Naive thymus-derived CD4-positive, alpha-beta T cell (primary cell): ENCODE measurements at regions not wholly inside any gene's neighbourhood (a gene's known extent, or its start where the extent isn't known, plus 50 kb on each side); places are given as distances from the start of the nearest gene placed in this dataset.
"Not testable (repeated sequence)": the region's sequence is repeated elsewhere in the genome, so short reads cannot be mapped to it uniquely, and the experiment has no call there.

ENCODE experiments used
- ATAC-seq: fragments of 150-1000 bp; cut with Tn5 transposase; 2 replicates; pipeline ENCODE4 v1.10.0; 2021; ENCODE audit warnings: mild to moderate bottlenecking, moderate library complexity
- CTCF ChIA-PET: fragments of 350-600 bp; sonication (Branson Sonifier 250); formaldehyde crosslinking; loops from one replicate; lab custom pipeline; 2021; ENCODE audit warnings: antibody characterized with exemption; lab: Charles Lee
- POLR2A ChIA-PET: fragments of 350-600 bp; sonication (Branson Sonifier 250); formaldehyde crosslinking; loops from one replicate; lab custom pipeline; 2021; ENCODE audit warnings: antibody characterized with exemption, inconsistent platforms; lab: Charles Lee
- DNase-seq, 9 donors: peaks; one replicate each; pipeline versions ENCODE4 v3.0.0 to v3.0.0-alpha.2; 2020 to 2022; ENCODE audit warnings: mixed read lengths in 1 of 9
- H3K27ac ChIP-seq: one replicate; pipeline ENCODE4 v1.7.0; 2013; ENCODE audit warnings: mild to moderate bottlenecking, low read depth, low read length, moderate library complexity
- H3K27me3 ChIP-seq, 2 donors: one replicate each; pipeline ENCODE4 v1.7.0; 2013; ENCODE audit warnings: low read length in 2 of 2, mild to moderate bottlenecking in 2 of 2, moderate library complexity in 2 of 2; ENCODE audit not compliant: control insufficient read depth in 2 of 2, insufficient read depth in 2 of 2
- H3K36me3 ChIP-seq, 3 experiments: 1 replicate in 2 of 3; 2 replicates in 1 of 3; pipeline ENCODE4 v1.7.0; 2013; ENCODE audit warnings: low read length in 3 of 3, mild to moderate bottlenecking in 3 of 3, moderate library complexity in 1 of 3; ENCODE audit not compliant: insufficient read depth in 3 of 3, control insufficient read depth in 2 of 3
- H3K4me1 ChIP-seq, 2 donors: one replicate each; pipeline ENCODE4 v1.7.0; 2013; ENCODE audit warnings: low read length in 2 of 2, mild to moderate bottlenecking in 2 of 2, moderate library complexity in 1 of 2; ENCODE audit not compliant: control insufficient read depth in 2 of 2, insufficient read depth in 2 of 2
- H3K4me3 ChIP-seq: 2 replicates; pipeline ENCODE4 v1.7.0; 2013; ENCODE audit warnings: mild to moderate bottlenecking, low read length
- H3K9me3 ChIP-seq, 3 experiments: 1 replicate in 2 of 3; 2 replicates in 1 of 3; pipeline ENCODE4 v1.7.0; 2013; ENCODE audit warnings: low read length in 3 of 3; ENCODE audit not compliant: control insufficient read depth in 2 of 3
- H3K27ac Mint-ChIP-seq, 9 donors: one replicate each; pipeline ENCODE4 v1.8.0; 2020 to 2022; ENCODE audit warnings: mixed read lengths in 9 of 9, mild to moderate bottlenecking in 8 of 9, moderate library complexity in 5 of 9, inconsistent platforms in 2 of 9
- H3K27me3 Mint-ChIP-seq, 5 donors: one replicate each; pipeline ENCODE4 v1.8.0; 2021 to 2022; ENCODE audit warnings: mixed read lengths in 5 of 5, mild to moderate bottlenecking in 1 of 5
- H3K36me3 Mint-ChIP-seq, 5 donors: one replicate each; pipeline ENCODE4 v1.8.0; 2020 to 2022; ENCODE audit warnings: mixed read lengths in 5 of 5, mild to moderate bottlenecking in 3 of 5, inconsistent platforms in 1 of 5
- H3K4me1 Mint-ChIP-seq, 7 donors: one replicate each; pipeline ENCODE4 v1.8.0; 2020 to 2022; ENCODE audit warnings: mixed read lengths in 7 of 7, mild to moderate bottlenecking in 3 of 7, inconsistent platforms in 1 of 7
- H3K4me3 Mint-ChIP-seq, 10 donors: one replicate each; pipeline ENCODE4 v1.8.0; 2020 to 2022; ENCODE audit warnings: mild to moderate bottlenecking in 10 of 10, mixed read lengths in 10 of 10, moderate library complexity in 6 of 10, inconsistent platforms in 2 of 10
- H3K9me3 Mint-ChIP-seq, 11 donors: one replicate each; pipeline ENCODE4 v1.8.0; 2020 to 2022; ENCODE audit warnings: mixed read lengths in 11 of 11, mild to moderate bottlenecking in 4 of 11, inconsistent platforms in 1 of 11, moderate library complexity in 1 of 11
- intact Hi-C, 2 donors: fragments of 100-400 bp; cut with micrococcal nuclease; formaldehyde crosslinking; loops; one replicate each; pipeline ENCODE4 v1.15.1; 2023

DNA sequence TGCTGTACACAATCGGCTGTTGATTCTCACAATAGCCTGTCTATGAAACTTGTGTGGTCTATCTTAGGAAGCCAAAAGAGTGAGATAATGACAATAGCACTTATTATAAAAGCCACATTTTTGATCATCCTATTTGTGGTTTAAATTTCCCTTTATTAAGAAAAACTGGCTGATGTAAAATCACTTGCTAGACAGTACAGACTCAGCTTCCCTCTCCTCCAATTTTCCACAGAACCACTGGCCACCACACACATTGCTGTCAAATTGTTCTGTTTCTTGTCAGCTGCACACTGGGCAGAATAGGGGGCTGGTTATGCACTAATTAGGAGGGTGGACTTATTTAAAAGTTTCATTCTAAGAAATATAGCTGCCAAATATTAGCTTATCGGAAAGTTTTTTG, 425.9 kb downstream of the EPHA3 start:
- H3K4me3 Mint-ChIP-seq: no peak overlapping the region
- H3K27me3 Mint-ChIP-seq: no peaks in the 10 kb centered on the region
- POLR2A ChIA-PET: no interaction called here
- peaks cover 0 to 21% (median 5%) of the 10 kb centered on the region in 11 donors for H3K9me3 Mint-ChIP-seq
- H3K36me3 ChIP-seq: no peaks in the 10 kb centered on the region
- no peaks in the 10 kb centered on the region for H3K27me3 ChIP-seq
- ATAC-seq: no peak
- H3K4me1 ChIP-seq: no peaks in the 10 kb centered on the region
- no peaks in the 10 kb centered on the region for H3K36me3 Mint-ChIP-seq
- no peak overlapping the region for H3K4me3 ChIP-seq
- CTCF ChIA-PET: no interaction called here
- no peaks in the 10 kb centered on the region for H3K9me3 ChIP-seq
- H3K4me1 Mint-ChIP-seq: no peaks in the 10 kb centered on the region
- intact Hi-C loops: no loop called here
- H3K27ac Mint-ChIP-seq: no peak overlapping the region
- no peak overlapping the region for H3K27ac ChIP-seq
- DNase-seq: no peak

GRCh38 chr3:89554587-89554986, 447.2 kb downstream of the EPHA3 start:
- H3K27ac ChIP-seq, CTCF ChIA-PET: not testable (repeated sequence)

GRCh38 chr3:89558711-89559110, 451.3 kb downstream of the EPHA3 start:
- ChIA-PET CTCF (no interaction called here), POLR2A (interaction anchor here (0.7 kb wide), 1 partner anchor 18 kb away, joined by 3 read pairs; no protein-coding TSS in a partner anchor)
- Histone ChIP-seq H3K4me3 (no peak overlapping the region), H3K27me3 (no peaks in the 10 kb centered on the region), H3K9me3 (no peaks in the 10 kb centered on the region), H3K4me1 (no peaks in the 10 kb centered on the region), H3K36me3 (no peaks in the 10 kb centered on the region), H3K27ac (no peak overlapping the region)
- Mint-ChIP-seq H3K9me3 (peaks cover 5 to 39% (median 13%) of the 10 kb centered on the region in 11 donors), H3K4me1 (no peaks in the 10 kb centered on the region), H3K27me3 (no peaks in the 10 kb centered on the region), H3K4me3 (no peak overlapping the region), H3K36me3 (no peaks in the 10 kb centered on the region), H3K27ac (no peak overlapping the region)
- ATAC-seq: no peak
- intact Hi-C loops: no loop called here
- no peak for DNase-seq

More at GRCh38 chr3:89554587-89554986, 447.2 kb downstream of the EPHA3 start:
- intact Hi-C loops, H3K9me3 ChIP-seq, ATAC-seq, DNase-seq, H3K4me3 ChIP-seq, H3K4me1 Mint-ChIP-seq, H3K4me1 ChIP-seq, H3K36me3 ChIP-seq, H3K27me3 ChIP-seq, H3K27ac Mint-ChIP-seq, POLR2A ChIA-PET, H3K27me3 Mint-ChIP-seq, H3K36me3 Mint-ChIP-seq, H3K4me3 Mint-ChIP-seq: not testable (repeated sequence)
- peaks cover 4 to 27% (median 12%) of the 10 kb centered on the region in 11 donors for H3K9me3 Mint-ChIP-seq

DNA sequence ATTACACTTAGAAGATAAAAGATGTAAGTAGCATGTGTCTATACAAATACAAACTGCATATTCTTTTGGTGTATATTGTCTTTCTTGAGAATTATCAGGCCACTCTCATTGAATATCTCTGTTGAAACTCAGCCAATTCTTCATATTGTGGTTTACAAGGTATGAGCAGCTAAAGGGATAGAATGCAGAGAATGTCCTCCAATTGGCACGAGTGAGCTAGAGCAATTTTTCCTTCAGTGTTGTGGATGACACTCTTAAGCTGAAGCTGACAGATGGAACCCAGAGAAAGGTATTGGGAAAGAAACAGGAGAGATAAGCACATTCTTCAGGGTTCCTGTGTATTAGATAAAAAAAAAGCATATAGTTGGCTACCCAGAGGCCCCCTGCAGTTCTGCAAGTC, 453.1 kb downstream of the EPHA3 start:
- CTCF ChIA-PET: no interaction called here
- H3K36me3 Mint-ChIP-seq: no peaks in the 10 kb centered on the region
- Histone ChIP-seq H3K4me1 (no peaks in the 10 kb centered on the region), H3K36me3 (no peaks in the 10 kb centered on the region), H3K9me3 (peaks cover 0 to 16% (median 0%) of the 10 kb centered on the region in 3 experiments), H3K27me3 (no peaks in the 10 kb centered on the region), H3K27ac (no peak overlapping the region), H3K4me3 (no peak overlapping the region)
- intact Hi-C loops: no loop called here
- H3K4me1 Mint-ChIP-seq: no peaks in the 10 kb centered on the region
- no peak overlapping the region for H3K27ac Mint-ChIP-seq
- peaks cover 1 to 48% (median 17%) of the 10 kb centered on the region in 11 donors for H3K9me3 Mint-ChIP-seq
- POLR2A ChIA-PET: no interaction called here
- no peak overlapping the region for H3K4me3 Mint-ChIP-seq
- no peaks in the 10 kb centered on the region for H3K27me3 Mint-ChIP-seq
- DNase-seq (no peak), ATAC-seq (no peak)

GRCh38 chr3:89562373-89562772, 455.0 kb downstream of the EPHA3 start:
- Histone ChIP-seq H3K4me1 (no peaks in the 10 kb centered on the region), H3K36me3 (no peaks in the 10 kb centered on the region), H3K4me3 (no peak overlapping the region), H3K27ac (no peak overlapping the region), H3K27me3 (no peaks in the 10 kb centered on the region), H3K9me3 (peaks cover 0 to 16% (median 0%) of the 10 kb centered on the region in 3 experiments)
- ATAC-seq: no peak
- Mint-ChIP-seq H3K36me3 (no peaks in the 10 kb centered on the region), H3K4me3 (no peak overlapping the region), H3K27me3 (no peaks in the 10 kb centered on the region), H3K9me3 (peaks cover 1 to 56% (median 24%) of the 10 kb centered on the region in 11 donors), H3K27ac (no peak overlapping the region), H3K4me1 (no peaks in the 10 kb centered on the region)
- POLR2A ChIA-PET: no interaction called here
- DNase-seq: no peak
- CTCF ChIA-PET: no interaction called here
- intact Hi-C loops: no loop called here

DNA sequence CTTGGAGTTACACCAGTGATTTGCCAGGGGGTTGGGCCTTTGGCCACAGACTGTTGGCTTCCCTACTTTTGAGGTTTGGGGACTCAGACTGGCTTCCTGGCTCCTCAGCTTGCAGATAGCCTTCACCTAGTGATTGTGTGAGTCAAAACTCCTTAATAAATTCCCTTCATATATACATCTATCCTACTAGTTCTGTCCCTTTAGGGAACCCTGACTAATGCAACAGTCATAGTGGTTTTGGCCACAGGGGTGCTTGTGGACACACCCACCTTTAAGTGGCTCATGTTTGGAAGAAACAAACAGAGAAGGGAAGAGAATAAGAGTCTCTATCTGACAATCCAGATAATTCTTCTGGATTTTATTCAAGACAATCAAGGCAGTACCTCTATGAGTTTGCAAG, 457.7 kb downstream of the EPHA3 start:
- no peak overlapping the region for H3K27ac ChIP-seq
- no peaks in the 10 kb centered on the region for H3K36me3 ChIP-seq
- DNase-seq: no peak
- H3K4me1 ChIP-seq: no peaks in the 10 kb centered on the region
- Mint-ChIP-seq H3K9me3 (peaks cover 4 to 50% (median 23%) of the 10 kb centered on the region in 11 donors), H3K4me3 (no peak overlapping the region), H3K4me1 (no peaks in the 10 kb centered on the region), H3K27me3 (no peaks in the 10 kb centered on the region), H3K27ac (no peak overlapping the region), H3K36me3 (no peaks in the 10 kb centered on the region)
- POLR2A ChIA-PET: no interaction called here
- ATAC-seq: no peak
- H3K4me3 ChIP-seq: no peak overlapping the region
- intact Hi-C loops: no loop called here
- CTCF ChIA-PET: no interaction called here
- no peaks in the 10 kb centered on the region for H3K27me3 ChIP-seq
- H3K9me3 ChIP-seq: peaks cover 0 to 16% (median 0%) of the 10 kb centered on the region in 3 experiments

DNA sequence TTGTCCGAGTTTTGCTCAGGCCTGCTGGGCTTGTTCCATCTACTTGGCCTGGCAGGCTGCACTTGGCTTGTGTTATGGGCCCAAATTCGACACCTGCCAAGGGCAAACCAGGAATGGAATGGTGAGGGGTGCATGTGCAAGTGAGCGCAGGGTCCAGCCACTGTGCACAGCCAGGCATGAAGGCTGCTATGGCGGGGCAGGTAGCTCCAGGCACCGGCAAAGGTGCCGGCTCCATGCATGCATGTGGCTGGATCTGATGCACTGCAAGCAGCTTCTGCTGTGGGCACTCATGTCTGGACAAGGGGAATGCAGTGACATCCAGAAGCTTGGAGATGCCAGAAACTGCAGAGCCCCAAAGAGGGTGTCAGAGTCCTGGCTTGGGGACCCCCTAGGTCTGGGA, 463.0 kb downstream of the EPHA3 start:
- Mint-ChIP-seq H3K27me3 (no peaks in the 10 kb centered on the region), H3K36me3 (no peaks in the 10 kb centered on the region), H3K9me3 (peaks cover 2 to 28% (median 11%) of the 10 kb centered on the region in 11 donors), H3K4me1 (no peaks in the 10 kb centered on the region), H3K27ac (no peak overlapping the region), H3K4me3 (no peak overlapping the region)
- no peaks in the 10 kb centered on the region for H3K27me3 ChIP-seq
- intact Hi-C loops: no loop called here
- H3K27ac ChIP-seq: no peak overlapping the region
- no peak for ATAC-seq
- no peak overlapping the region for H3K4me3 ChIP-seq
- H3K4me1 ChIP-seq: no peaks in the 10 kb centered on the region
- H3K36me3 ChIP-seq: no peaks in the 10 kb centered on the region
- no peak for DNase-seq
- peaks cover 0 to under 1% (median 0%) of the 10 kb centered on the region in 3 experiments for H3K9me3 ChIP-seq
- ChIA-PET CTCF (no interaction called here), POLR2A (no interaction called here)
